ENCODE measurements at regions not wholly inside any gene's neighbourhood (a gene's known extent, or its start where the extent isn't known, plus 50 kb on each side); places are given as distances from the start of the nearest gene placed in this dataset.

- POLR2A ChIA-PET: no interaction called here
- no peak overlapping the region for H3K4me3 Mint-ChIP-seq (ENCODE audit: unreplicated experiment)
- Histone ChIP-seq H3K4me3 (ENCODE audit: low read depth, low read length) (no peak overlapping the region), H3K4me1 (no peaks in the 10 kb centered on the region), H3K36me3 (ENCODE audit: control insufficient read depth, insufficient read depth, low read length) (no peaks in the 10 kb centered on the region), H3K27me3 (replicated peaks; ENCODE audit: control insufficient read depth, insufficient read depth, low read length) (no peaks in the 10 kb centered on the region), H3K9me3 (no peaks in the 10 kb centered on the region)
- no peak overlapping the region for H3K27ac Mint-ChIP-seq (ENCODE audit: unreplicated experiment)
- H3K4me1 Mint-ChIP-seq (ENCODE audit: low read depth, unreplicated experiment): no peaks in the 10 kb centered on the region
- no peak for DNase-seq
- no peaks in the 10 kb centered on the region for H3K9me3 Mint-ChIP-seq (ENCODE audit: unreplicated experiment)
- intact Hi-C loops (cut with micrococcal nuclease; ENCODE audit: unreplicated experiment): no loop called here
- TF ChIP-seq, protein P1, sequence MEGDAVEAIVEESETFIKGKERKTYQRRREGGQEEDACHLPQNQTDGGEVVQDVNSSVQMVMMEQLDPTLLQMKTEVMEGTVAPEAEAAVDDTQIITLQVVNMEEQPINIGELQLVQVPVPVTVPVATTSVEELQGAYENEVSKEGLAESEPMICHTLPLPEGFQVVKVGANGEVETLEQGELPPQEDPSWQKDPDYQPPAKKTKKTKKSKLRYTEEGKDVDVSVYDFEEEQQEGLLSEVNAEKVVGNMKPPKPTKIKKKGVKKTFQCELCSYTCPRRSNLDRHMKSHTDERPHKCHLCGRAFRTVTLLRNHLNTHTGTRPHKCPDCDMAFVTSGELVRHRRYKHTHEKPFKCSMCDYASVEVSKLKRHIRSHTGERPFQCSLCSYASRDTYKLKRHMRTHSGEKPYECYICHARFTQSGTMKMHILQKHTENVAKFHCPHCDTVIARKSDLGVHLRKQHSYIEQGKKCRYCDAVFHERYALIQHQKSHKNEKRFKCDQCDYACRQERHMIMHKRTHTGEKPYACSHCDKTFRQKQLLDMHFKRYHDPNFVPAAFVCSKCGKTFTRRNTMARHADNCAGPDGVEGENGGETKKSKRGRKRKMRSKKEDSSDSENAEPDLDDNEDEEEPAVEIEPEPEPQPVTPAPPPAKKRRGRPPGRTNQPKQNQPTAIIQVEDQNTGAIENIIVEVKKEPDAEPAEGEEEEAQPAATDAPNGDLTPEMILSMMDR (IDR thresholded peaks at IDR 0.05; ENCODE audit: insufficient read depth in 1 of 2, low read depth in 1 of 2, low read length in 1 of 2, severe bottlenecking in 1 of 2, unreplicated experiment in 1 of 2): no peak
- no peaks in the 10 kb centered on the region for H3K27me3 Mint-ChIP-seq (ENCODE audit: insufficient read depth, unreplicated experiment)
- H3K36me3 Mint-ChIP-seq (ENCODE audit: insufficient read depth, unreplicated experiment): no peaks in the 10 kb centered on the region
- CTCF ChIA-PET: no interaction called here
- no TSS peak for BruUV-seq (replicated peaks)
Observed at GRCh38 chr1:238998577-238998976, 387.8 kb upstream of the CHRM3 start.

- no peaks in the 10 kb centered on the region for H3K27me3 ChIP-seq (replicated peaks; ENCODE audit: control insufficient read depth, insufficient read depth, low read length)
- POLR2A ChIA-PET: no interaction called here
- Mint-ChIP-seq H3K27me3 (ENCODE audit: insufficient read depth, unreplicated experiment) (no peaks in the 10 kb centered on the region), H3K4me1 (ENCODE audit: low read depth, unreplicated experiment) (no peaks in the 10 kb centered on the region), H3K4me3 (ENCODE audit: unreplicated experiment) (no peak overlapping the region), H3K27ac (ENCODE audit: unreplicated experiment) (no peak overlapping the region), H3K36me3 (ENCODE audit: insufficient read depth, unreplicated experiment) (no peaks in the 10 kb centered on the region), H3K9me3 (ENCODE audit: unreplicated experiment) (no peaks in the 10 kb centered on the region)
- CTCF ChIA-PET: no interaction called here
- no peak overlapping the region for H3K4me3 ChIP-seq (ENCODE audit: low read depth, low read length)
- intact Hi-C loops (cut with micrococcal nuclease; ENCODE audit: unreplicated experiment): no loop called here
- H3K9me3 ChIP-seq: no peaks in the 10 kb centered on the region
- H3K4me1 ChIP-seq: no peaks in the 10 kb centered on the region
- H3K36me3 ChIP-seq (ENCODE audit: control insufficient read depth, insufficient read depth, low read length): no peaks in the 10 kb centered on the region
- TF ChIP-seq, protein P1 (IDR thresholded peaks at IDR 0.05; ENCODE audit: insufficient read depth in 1 of 2, low read depth in 1 of 2, low read length in 1 of 2, severe bottlenecking in 1 of 2, unreplicated experiment in 1 of 2): no peak
- no TSS peak for BruUV-seq (replicated peaks)
- no peak for DNase-seq
Observed at GRCh38 chr1:238991765-238992495, 394.4 kb upstream of the CHRM3 start.

GRCh38 chr1:238985312-238985711, 401.1 kb upstream of the CHRM3 start:
- Histone ChIP-seq H3K4me1 (no peaks in the 10 kb centered on the region), H3K36me3 (ENCODE audit: control insufficient read depth, insufficient read depth, low read length) (no peaks in the 10 kb centered on the region), H3K9me3 (no peaks in the 10 kb centered on the region), H3K27me3 (replicated peaks; ENCODE audit: control insufficient read depth, insufficient read depth, low read length) (no peaks in the 10 kb centered on the region), H3K4me3 (ENCODE audit: low read depth, low read length) (no peak overlapping the region)
- no peaks in the 10 kb centered on the region for H3K4me1 Mint-ChIP-seq (ENCODE audit: low read depth, unreplicated experiment)
- ChIA-PET POLR2A (no interaction called here), CTCF (no interaction called here)
- no TSS peak for BruUV-seq (replicated peaks)
- no peak overlapping the region for H3K4me3 Mint-ChIP-seq (ENCODE audit: unreplicated experiment)
- DNase-seq: no peak
- no peaks in the 10 kb centered on the region for H3K9me3 Mint-ChIP-seq (ENCODE audit: unreplicated experiment)
- intact Hi-C loops (cut with micrococcal nuclease; ENCODE audit: unreplicated experiment): no loop called here
- H3K27me3 Mint-ChIP-seq (ENCODE audit: insufficient read depth, unreplicated experiment): no peaks in the 10 kb centered on the region
- H3K36me3 Mint-ChIP-seq (ENCODE audit: insufficient read depth, unreplicated experiment): no peaks in the 10 kb centered on the region
- no peak overlapping the region for H3K27ac Mint-ChIP-seq (ENCODE audit: unreplicated experiment)
- TF ChIP-seq, protein P1 (IDR thresholded peaks at IDR 0.05; ENCODE audit: insufficient read depth in 1 of 2, low read depth in 1 of 2, low read length in 1 of 2, severe bottlenecking in 1 of 2, unreplicated experiment in 1 of 2): no peak

All from Caco-2 (cell line).